ENCODE measurements at regions not wholly inside any gene's neighbourhood (a gene's known extent, or its start where the extent isn't known, plus 50 kb on each side); places are given as distances from the start of the nearest gene placed in this dataset.

DNA sequence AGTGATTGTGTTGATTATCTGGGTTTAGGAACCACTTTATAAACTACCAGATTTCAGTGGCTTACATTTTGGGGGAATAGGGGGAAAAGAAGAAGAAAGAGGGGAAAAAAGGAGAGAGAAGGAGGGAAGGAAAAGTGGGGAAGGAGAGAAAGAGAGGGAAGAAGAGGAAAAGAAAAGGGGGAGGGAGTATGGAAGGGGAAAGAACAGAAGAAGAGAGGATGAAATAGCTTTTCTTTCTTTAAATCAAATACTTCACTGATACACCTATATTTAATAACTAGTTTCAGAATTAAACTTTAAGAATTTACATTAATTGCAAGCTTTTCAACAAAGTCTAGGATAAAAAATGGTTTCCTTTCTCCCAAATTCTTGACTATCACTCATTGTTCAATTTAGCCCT lies 289.6 kb downstream of the SDHAF3 start:
- H3K4me3 ChIP-seq (ENCODE audit: low read depth, poor library complexity, severe bottlenecking) = no peak overlapping the region
- intact Hi-C loops (cut with DNase I; ENCODE audit: low total_unique reads) = no loop called here
- DNase-seq (ENCODE audit: low spot score in 2 of 2) = no peak
- no peak for TF ChIP-seq CTCF (IDR thresholded peaks at IDR 0.05)
- TF ChIP-seq POLR2A (IDR thresholded peaks at IDR 0.05) = no peak

DNA sequence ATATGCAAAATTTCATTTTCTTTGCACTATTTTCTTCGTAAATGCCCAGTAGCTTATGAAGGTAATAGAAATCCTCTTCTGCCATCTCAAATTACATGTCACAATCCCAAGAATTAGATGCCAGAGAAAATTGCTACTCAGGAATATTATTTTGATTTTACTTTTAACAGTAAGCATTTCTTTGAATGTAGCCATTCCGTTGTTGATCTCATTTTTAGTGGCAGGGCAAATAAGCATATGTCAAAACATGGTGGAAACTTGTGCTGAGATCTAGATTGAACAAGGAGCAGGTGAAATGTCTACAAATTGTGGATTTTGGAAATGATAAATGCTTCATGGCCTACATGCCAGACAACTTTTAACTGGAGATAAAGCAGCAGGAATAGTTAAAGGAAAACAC lies 291.8 kb downstream of the SDHAF3 start:
- no peak overlapping the region for H3K4me3 ChIP-seq (ENCODE audit: low read depth, poor library complexity, severe bottlenecking)
- intact Hi-C loops (cut with DNase I; ENCODE audit: low total_unique reads) = no loop called here
- WGBS, 2 donors = 78 to 80% methylated on average over 2 of the region's 2 CpGs
- TF ChIP-seq POLR2A (IDR thresholded peaks at IDR 0.05) (no peak), CTCF (IDR thresholded peaks at IDR 0.05) (no peak)
- DNase-seq (ENCODE audit: low spot score in 2 of 2) = no peak

DNA sequence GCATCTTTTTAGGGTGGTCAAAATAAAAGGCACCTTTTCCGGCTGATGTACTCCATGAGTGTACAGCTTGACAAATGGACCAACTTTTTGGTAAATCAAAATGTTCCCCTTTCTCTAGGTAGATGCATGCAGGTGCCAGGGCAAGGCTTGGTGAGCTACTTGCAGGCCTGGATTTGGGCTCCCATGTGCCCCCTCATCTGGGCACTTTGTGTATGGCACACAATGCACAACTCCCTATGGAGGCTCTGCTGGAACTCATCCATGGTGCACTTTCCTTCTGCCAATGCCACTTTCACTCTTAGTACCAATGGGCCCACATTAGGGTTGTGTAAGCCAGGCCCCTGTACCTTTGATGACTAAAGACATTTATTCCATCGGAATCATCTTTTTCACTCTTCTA lies 300.8 kb downstream of the SDHAF3 start:
- 94 to 100% methylated on average over 2 of the region's 2 CpGs for WGBS, 2 donors
- DNase-seq (ENCODE audit: low spot score in 2 of 2) = no peak
- no peak overlapping the region for H3K4me3 ChIP-seq (ENCODE audit: low read depth, poor library complexity, severe bottlenecking)
- intact Hi-C loops (cut with DNase I; ENCODE audit: low total_unique reads) = loop anchor here (10.0 kb wide), 1 partner anchor 344 kb away; no protein-coding TSS in a partner anchor
- no peak for TF ChIP-seq POLR2A (IDR thresholded peaks at IDR 0.05)
- no peak for TF ChIP-seq CTCF (IDR thresholded peaks at IDR 0.05)

GRCh38 chr7:97419898-97420297 lies 302.4 kb downstream of the SDHAF3 start:
- TF ChIP-seq CTCF (IDR thresholded peaks at IDR 0.05) (no peak), POLR2A (IDR thresholded peaks at IDR 0.05) (no peak)
- no peak for DNase-seq (ENCODE audit: low spot score in 2 of 2)
- intact Hi-C loops (cut with DNase I; ENCODE audit: low total_unique reads) = loop anchor here (10.0 kb wide), 1 partner anchor 345 kb away; no protein-coding TSS in a partner anchor
- WGBS, 2 donors = 87 to 88% methylated on average over 5 of the region's 5 CpGs
- no peak overlapping the region for H3K4me3 ChIP-seq (ENCODE audit: low read depth, poor library complexity, severe bottlenecking)

DNA sequence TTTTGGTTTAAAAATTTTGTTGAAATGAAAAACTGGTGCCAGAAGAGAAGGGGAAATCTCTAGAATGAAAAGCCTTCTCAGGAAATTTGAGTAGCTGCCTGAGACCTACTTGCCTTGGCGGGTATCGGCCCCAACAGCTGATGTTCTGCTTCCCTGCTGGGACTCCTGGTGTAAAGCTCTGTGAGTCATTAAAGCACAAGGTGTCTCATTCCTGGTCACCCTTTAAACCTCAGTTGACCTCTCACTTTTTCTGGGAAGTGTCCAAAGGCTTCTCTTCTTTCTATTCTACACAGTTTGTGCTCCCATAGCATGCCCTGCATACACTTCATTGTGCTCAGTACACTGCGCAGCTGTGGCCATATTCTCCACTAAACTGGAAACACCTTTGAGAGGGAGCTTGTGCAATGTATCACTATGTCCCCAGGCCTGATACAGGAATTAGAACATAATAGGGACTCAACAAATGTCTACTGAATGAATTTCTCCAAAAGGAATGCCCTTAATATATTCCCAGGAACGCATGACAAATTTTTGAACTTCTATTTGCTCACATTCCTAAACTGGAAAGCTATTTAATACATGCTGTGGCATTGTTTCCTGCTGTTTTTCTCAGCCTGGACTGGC lies 303.9 kb downstream of the SDHAF3 start:
- DNase-seq (ENCODE audit: low spot score in 2 of 2) = no peak
- no peak overlapping the region for H3K4me3 ChIP-seq (ENCODE audit: low read depth, poor library complexity, severe bottlenecking)
- TF ChIP-seq CTCF (IDR thresholded peaks at IDR 0.05) (no peak), POLR2A (IDR thresholded peaks at IDR 0.05) (no peak)
- 71 to 72% methylated on average over 4 of the region's 4 CpGs for WGBS, 2 donors
- intact Hi-C loops (cut with DNase I; ENCODE audit: low total_unique reads) = no loop called here

GRCh38 chr7:97422046-97422445 lies 304.5 kb downstream of the SDHAF3 start:
- DNase-seq (ENCODE audit: low spot score in 2 of 2) = no peak
- TF ChIP-seq POLR2A (IDR thresholded peaks at IDR 0.05) (no peak), CTCF (IDR thresholded peaks at IDR 0.05) (no peak)
- WGBS, 2 donors = 81 to 88% methylated on average over 1 of the region's 1 CpG
- H3K4me3 ChIP-seq (ENCODE audit: low read depth, poor library complexity, severe bottlenecking) = no peak overlapping the region
- intact Hi-C loops (cut with DNase I; ENCODE audit: low total_unique reads) = no loop called here
